ENCODE measurements at regions not wholly inside any gene's neighbourhood (a gene's known extent, or its start where the extent isn't known, plus 50 kb on each side); places are given as distances from the start of the nearest gene placed in this dataset.

GRCh38 chr17:77464988-77465357 lies 324.2 kb downstream of the SEC14L1 start:
- no peak for DNase-seq

GRCh38 chr17:77465358-77466041 lies 324.7 kb downstream of the SEC14L1 start:
- no peak for DNase-seq

DNA sequence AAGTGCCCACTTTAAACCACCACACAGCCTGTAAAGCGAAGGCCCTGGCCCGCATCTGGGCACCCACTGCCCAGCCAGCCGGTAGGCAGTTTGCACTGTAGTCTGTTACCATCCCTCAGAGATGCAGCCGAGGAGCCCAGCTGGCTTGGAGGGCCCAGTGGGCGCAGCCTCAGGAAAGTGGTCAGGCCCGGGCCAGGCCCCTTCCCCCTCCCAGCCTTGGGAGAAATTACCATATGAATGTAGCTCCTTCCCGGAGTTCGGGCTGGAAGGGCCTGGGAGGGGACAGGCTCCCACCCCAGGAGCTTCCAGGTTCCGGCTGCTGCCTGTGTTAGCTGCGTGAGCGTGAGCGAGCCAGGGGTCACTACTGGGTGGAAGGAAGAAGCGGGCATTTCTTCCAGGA lies 325.4 kb downstream of the SEC14L1 start:
- DNase-seq: no peak

- no peak for DNase-seq
Measured at GRCh38 chr17:77466596-77467223, 325.9 kb downstream of the SEC14L1 start.

DNA sequence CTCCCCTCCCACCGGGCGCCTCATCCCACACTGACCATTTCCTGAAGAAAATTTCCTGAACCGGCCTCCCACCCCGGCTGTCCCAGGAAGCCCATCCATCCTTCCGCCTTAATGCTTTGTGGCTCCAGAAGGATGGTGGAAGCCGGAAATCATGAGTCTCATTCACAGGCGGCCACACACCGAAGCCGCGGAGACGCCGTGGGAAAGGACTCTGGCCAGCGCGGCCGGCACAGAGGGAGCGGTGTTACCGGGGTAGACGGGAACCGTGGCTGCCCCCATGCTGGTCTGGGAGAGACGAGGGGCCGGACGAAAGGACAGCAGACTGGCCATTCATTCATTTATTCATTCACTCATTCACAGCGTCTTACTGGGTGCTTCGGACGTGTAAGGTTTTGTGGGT lies 326.8 kb downstream of the SEC14L1 start:
- DNase-seq: no peak

DNA sequence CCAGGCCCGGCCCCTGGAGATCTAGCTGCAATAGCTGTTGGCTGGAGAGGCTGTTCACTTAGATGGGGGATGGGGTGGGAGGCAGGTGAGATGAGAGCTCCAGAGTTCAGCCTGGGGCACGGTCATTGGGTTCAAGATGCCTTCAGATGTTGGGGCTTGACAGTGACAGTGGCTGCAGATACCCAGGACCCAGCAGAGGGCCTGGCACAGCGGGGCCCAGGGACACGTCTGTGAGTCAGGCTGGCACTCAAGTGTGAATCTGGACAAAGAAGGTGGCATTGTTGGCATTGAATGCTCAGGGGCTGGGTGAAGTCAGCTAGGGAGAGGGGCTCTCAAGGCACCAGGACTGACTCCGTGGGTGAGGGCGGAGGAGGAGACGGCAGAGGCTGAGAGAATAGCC lies 328.1 kb downstream of the SEC14L1 start:
- no peak for DNase-seq

DNA sequence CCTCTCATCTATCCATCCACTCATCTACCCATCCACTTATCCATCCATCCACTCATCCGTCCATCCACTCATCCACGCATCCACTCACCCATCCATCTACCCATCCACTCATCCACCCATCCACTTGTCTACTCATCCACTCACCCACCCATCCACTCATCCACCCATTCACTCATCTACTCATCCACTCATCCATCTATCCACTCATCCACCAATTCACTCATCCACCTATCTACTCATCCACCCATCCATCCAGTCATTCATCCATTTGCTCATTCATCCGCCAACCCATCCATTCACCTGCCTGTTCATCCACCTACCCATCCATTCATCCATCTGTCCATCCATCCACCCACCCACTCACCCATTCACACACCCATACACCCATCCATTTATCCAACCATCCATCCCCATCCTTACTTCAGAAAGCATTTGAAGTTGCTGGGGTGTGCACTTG lies 329.6 kb downstream of the SEC14L1 start:
- no peak for DNase-seq

DNA sequence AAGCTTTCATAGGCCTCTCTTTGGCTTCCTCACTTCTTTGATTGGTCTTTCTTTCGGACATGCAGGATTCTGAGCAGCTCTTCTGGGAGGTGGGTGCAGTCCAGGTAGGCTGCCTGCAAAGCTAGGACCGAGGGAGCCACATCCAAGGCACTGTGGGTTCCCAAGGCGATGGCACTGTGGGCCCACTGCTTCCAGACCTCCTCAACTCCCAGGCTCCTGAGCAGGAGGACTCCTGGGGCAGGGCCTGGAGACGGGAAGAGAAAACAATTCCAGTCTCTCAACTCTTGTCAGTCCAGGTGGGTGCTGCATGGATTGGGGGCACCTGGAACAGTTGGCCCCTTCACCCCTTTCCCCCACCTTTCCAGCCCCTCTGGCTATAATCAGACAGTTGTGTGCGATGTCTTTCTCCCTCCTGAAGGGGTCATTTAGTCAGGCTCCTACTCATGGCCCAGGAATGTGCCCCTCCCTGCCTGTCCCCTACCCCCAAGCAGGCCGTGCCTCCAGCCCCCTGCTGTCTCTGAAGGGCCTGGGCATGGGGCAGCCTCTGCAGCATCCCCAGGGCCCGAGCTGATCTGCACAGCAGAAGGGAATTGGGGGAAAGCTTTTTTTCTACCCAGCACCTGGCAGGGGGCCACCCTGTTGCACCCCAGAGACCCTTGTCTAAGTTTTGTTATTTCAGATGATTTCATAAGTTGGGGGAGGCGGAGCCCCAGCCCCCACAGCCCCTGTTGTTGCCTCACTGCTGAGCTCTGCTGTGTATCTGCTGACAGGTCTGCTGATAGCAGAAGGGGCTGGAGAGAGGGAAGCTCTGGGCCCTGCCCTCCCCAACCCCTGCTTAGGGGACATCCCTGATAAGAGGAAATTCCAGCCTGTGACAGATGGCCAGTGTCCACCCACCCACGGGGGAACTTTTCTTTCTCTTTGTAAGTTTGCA lies 330.3 kb downstream of the SEC14L1 start:
- DNase-seq: no peak

DNA sequence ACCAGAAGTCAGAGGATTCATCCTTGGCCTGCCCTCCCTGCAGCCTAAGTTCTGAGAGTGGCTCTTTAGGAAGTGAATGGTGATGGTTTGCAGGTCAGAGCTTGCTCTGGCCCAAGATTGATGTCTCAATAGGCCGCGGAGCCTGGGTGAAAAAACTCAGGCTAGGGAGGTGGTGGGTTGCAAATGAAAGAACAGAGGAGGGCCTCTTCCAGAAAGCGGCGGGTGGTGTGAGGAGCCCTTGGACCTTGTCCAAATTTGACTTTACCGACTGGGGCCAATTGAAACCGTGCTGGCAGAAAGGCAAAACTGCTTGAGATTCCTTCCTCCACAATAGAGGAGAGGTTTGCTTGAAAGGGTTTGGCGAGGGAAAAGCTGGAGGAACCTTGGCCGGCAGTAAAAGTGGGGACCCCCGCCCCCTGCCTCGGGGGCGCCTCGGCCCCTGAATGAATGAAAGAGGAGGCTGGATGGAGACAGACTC lies 331.3 kb downstream of the SEC14L1 start:
- DNase-seq: no peak

DNA sequence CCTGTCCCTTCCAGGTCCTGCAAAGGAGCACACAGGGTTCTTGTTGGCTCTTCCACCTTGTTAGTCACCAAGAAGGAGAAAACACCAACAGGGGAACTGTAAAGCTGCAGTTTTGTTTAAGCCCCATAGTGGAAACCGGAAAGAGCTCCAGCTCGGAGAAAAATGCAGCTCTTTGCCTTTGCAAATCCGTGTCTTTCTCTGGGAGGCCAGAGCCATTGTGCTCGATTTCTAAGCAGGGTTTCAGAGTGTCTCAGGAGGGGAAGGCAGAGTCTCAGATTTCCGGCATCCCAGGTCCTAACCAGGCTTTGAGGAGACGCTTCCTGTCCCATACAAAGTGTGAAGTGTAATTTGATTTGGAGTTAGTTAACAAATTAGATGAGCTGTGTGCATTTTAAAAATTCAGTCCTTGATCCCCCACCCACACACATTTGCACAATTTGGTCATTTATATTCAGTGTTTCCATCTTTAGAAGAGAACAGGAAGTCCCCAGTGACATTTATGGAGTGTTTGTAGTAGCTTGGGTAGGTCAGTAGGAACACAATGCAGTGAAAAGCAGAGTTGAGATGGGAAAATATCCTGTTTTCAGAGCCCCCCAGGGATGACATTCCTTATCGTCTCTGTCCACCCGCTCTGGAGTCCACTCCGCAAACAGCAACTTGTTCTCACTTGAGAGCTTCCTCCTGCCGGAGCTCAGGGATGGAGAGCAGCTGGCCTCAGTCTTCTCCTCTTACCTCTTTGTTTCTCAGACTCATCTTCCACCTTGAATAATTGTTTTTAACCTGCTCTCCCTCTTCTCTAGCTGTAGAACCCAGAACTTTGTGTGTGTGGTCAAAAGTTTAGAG lies 331.9 kb downstream of the SEC14L1 start:
- DNase-seq: no peak

GRCh38 chr17:77473615-77474226 lies 333.0 kb downstream of the SEC14L1 start:
- no peak for DNase-seq

GRCh38 chr17:77474292-77474988 lies 333.7 kb downstream of the SEC14L1 start:
- DNase-seq: no peak

- DNase-seq: no peak
Measured at GRCh38 chr17:77475016-77475976, 334.5 kb downstream of the SEC14L1 start.

DNA sequence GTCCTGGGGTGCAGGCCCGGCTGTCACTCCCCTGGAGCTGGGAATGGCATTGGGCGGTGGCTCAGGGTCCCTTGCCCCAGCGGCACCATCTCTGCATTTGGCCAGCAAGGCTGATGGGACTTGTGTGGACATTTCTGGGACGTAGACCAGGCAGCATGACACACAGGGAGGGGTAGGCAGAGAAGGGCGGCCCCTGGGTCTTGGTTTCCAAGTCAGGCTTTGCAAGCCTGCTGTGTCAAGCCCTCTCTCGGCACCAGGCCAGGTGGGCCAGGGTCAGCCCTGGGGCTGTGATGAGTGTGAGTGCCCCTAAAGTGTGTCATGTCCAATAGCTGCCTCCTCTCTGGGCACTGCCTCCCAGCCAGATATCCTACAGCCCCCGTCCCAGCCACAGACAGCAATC lies 335.2 kb downstream of the SEC14L1 start:
- no peak for DNase-seq

GRCh38 chr17:77476498-77476897 lies 335.7 kb downstream of the SEC14L1 start:
- DNase-seq: no peak

GRCh38 chr17:77476931-77477805 lies 336.4 kb downstream of the SEC14L1 start:
- DNase-seq: no peak

- no peak for DNase-seq
Measured at GRCh38 chr17:77478281-77478680, 337.5 kb downstream of the SEC14L1 start.

DNA sequence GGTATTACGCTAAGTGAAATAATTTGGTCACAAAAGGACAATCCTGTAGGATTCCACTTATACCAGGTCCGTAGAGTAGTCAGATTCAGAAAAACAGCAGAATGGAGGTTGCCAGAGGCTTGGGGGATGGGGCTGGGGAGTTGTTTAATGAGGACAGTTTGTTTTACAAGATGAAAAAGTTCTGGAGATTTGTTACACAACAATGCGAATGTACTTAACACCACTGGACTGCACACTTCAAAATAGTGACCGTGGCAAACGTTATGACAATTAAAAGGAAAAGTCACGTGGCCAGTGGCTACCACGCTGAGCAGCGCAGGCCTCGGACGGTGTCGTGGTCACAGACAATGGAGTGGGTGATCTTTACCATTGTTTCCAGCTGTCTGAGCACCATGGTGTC lies 338.1 kb downstream of the SEC14L1 start:
- DNase-seq: no peak

All from SW 1271 (cell line).